K562 (cell line): ENCODE measurements at regions not wholly inside any gene's neighbourhood (a gene's known extent, or its start where the extent isn't known, plus 50 kb on each side); places are given as distances from the start of the nearest gene placed in this dataset.

Source experiments
- ATAC-seq: fragments of 200-7000 bp; cut with Tn5 transposase; 3 replicates; pipeline ENCODE4 v1.9.1; 2020; ENCODE audit warnings: moderate library complexity
- BruUV-seq: library from RNA; stranded (reverse); fragments of 400-500 nt; replicated peaks from 2 replicates; lab custom pipeline; 2021; lab: Mats Ljungman, UMichigan
- CTCF ChIA-PET: fragments of 300-600 bp; formaldehyde crosslinking; extraction: SDS; loops from one replicate; lab custom pipeline; 2021; ENCODE audit warnings: low intra/inter-chr PET ratio; lab: Yijun Ruan, JAX
- POLR2A ChIA-PET: fragments of 300-600, 350-650 bp; sonication (Branson Sonifier 250); formaldehyde crosslinking; extraction: SDS; loops from one replicate; lab custom pipeline; 2021; ENCODE audit warnings: antibody characterized with exemption, inconsistent platforms; lab: Yijun Ruan, JAX
- DNase-seq, 4 experiments: peaks; one replicate each; pipeline versions ENCODE4 v3.0.0 to v3.0.0-alpha.2; 2011 to 2018; ENCODE audit warnings: low spot score in 3 of 4, mixed read lengths in 3 of 4; ENCODE audit errors: extremely low read depth in 1 of 4
- FAIRE-seq: peaks from 2 replicates; lab custom pipeline; 2011; peaks lifted over from hg19 to GRCh38; lab: Jason Lieb, UNC
- H2AFZ ChIP-seq: 2 replicates; pipeline ENCODE4 v1.6.0; 2011; ENCODE audit warnings: low read depth, low read length, control low read depth, inconsistent platforms
- H3K27ac ChIP-seq: fragments of 200-600 bp; 3 replicates; pipeline ENCODE4 v1.8.0; 2011; ENCODE audit warnings: low read depth, mild to moderate bottlenecking, control low read depth, inconsistent platforms, low read length, moderate library complexity, mixed read lengths; ENCODE audit errors: extremely low read depth
- H3K27me3 ChIP-seq, 2 experiments: fragments of 300-600 bp in 1 of 2; 2 replicates in 1 of 2; 3 replicates in 1 of 2; pipeline versions ENCODE4 v1.6.0 to v1.8.0; 2011; ENCODE audit warnings: inconsistent platforms in 2 of 2, low read length in 2 of 2, mild to moderate bottlenecking in 1 of 2, mixed read lengths in 1 of 2, moderate library complexity in 1 of 2; ENCODE audit not compliant: control insufficient read depth in 2 of 2, insufficient read depth in 2 of 2
- H3K36me3 ChIP-seq: fragments of 300-600 bp; 3 replicates; pipeline ENCODE4 v1.8.0; 2011; ENCODE audit warnings: mild to moderate bottlenecking, low read length, inconsistent platforms; ENCODE audit not compliant: control insufficient read depth, insufficient read depth
- H3K4me1 ChIP-seq, 2 experiments: fragments of 200-600 bp in 1 of 2; replicated peaks in 1 of 2; 2 replicates in 1 of 2; 3 replicates in 1 of 2; pipeline versions ENCODE4 v1.5.1 to v1.8.0; 2011; ENCODE audit warnings: inconsistent platforms in 2 of 2, low read length in 2 of 2, mild to moderate bottlenecking in 1 of 2, mixed read lengths in 1 of 2, moderate library complexity in 1 of 2; ENCODE audit not compliant: control insufficient read depth in 2 of 2, insufficient read depth in 2 of 2
- H3K4me2 ChIP-seq: 2 replicates; pipeline ENCODE4 v1.6.1; 2011; ENCODE audit warnings: low read length, control low read depth, inconsistent platforms, mixed read lengths; ENCODE audit not compliant: insufficient read depth
- H3K4me3 ChIP-seq: fragments of 200-600 bp; sonication (generic), shearing (Covaris generic); 2 replicates; pipeline ENCODE4 v1.5.1; 2016; ENCODE audit warnings: control low read depth, inconsistent platforms
- H3K79me2 ChIP-seq: fragments of 200-600 bp; 3 replicates; pipeline ENCODE4 v1.8.0; 2011; ENCODE audit warnings: low read length, inconsistent platforms; ENCODE audit not compliant: control insufficient read depth, insufficient read depth
- H3K9ac ChIP-seq, 2 experiments: 2 replicates each; pipeline versions ENCODE4 v1.6.0 to v1.6.1; 2011; ENCODE audit warnings: low read depth in 2 of 2, low read length in 2 of 2, control low read depth in 1 of 2, inconsistent platforms in 1 of 2, mild to moderate bottlenecking in 1 of 2, mixed read lengths in 1 of 2; ENCODE audit not compliant: insufficient read depth in 1 of 2
- H3K9me1 ChIP-seq: one replicate; pipeline ENCODE4 v1.6.0; 2011; ENCODE audit warnings: inconsistent platforms, mild to moderate bottlenecking, low read length, moderate library complexity; ENCODE audit not compliant: control insufficient read depth, insufficient read depth
- H3K9me3 ChIP-seq: replicated peaks from 2 replicates; pipeline ENCODE4 v1.5.1; 2011; ENCODE audit warnings: low read depth, low read length, inconsistent platforms; ENCODE audit not compliant: control insufficient read depth, insufficient read depth
- H4K20me1 ChIP-seq: replicated peaks from 2 replicates; pipeline ENCODE4 v1.6.1; 2011; ENCODE audit warnings: low read length, inconsistent platforms, mixed read lengths; ENCODE audit not compliant: control insufficient read depth, insufficient read depth
- GABPB2 ChIP-seq: fragments of 250-450 bp; sonication (Bioruptor Pico); conservative IDR thresholded peaks from 2 replicates; pipeline ENCODE4 v1.5.1; 2021; ENCODE audit warnings: mild to moderate bottlenecking
- LARP7 ChIP-seq: fragments of 450-650 bp; IDR thresholded peaks from 2 replicates; pipeline ENCODE4 v1.6.1; 2016
- NBN ChIP-seq: fragments of 450-650 bp; IDR thresholded peaks from 2 replicates; pipeline ENCODE4 v1.6.1; 2016; ENCODE audit warnings: low read depth, mild to moderate bottlenecking
- NELFE ChIP-seq: IDR thresholded peaks from 2 replicates; pipeline ENCODE4 v1.6.1; 2011; ENCODE audit warnings: mild to moderate bottlenecking; ENCODE audit not compliant: insufficient read depth, insufficient read length
- POLR2B ChIP-seq: fragments of 450-650 bp; IDR thresholded peaks from 2 replicates; pipeline ENCODE4 v1.6.1; 2018; ENCODE audit warnings: low read depth; ENCODE audit not compliant: partially characterized antibody
- POLR2H ChIP-seq: IDR thresholded peaks from 2 replicates; pipeline ENCODE4 v1.6.1; 2016; ENCODE audit warnings: missing genetic modification characterization, low read depth, mild to moderate bottlenecking, control low read depth, missing compliant biosample characterization, moderate library complexity
- POU5F1 ChIP-seq: fragments of 150-350 bp; IDR thresholded peaks from 2 replicates; pipeline ENCODE4 v1.6.1; 2014; ENCODE audit warnings: borderline replicate concordance, low read length, low read depth, mild to moderate bottlenecking; ENCODE audit not compliant: partially characterized antibody
- SMAD4 ChIP-seq: fragments of 250-450 bp; sonication (Bioruptor Pico); conservative IDR thresholded peaks from 2 replicates; pipeline ENCODE4 v1.8.0; 2021; ENCODE audit warnings: inconsistent platforms, mild to moderate bottlenecking, moderate library complexity
- TAF9B ChIP-seq: fragments of 450-650 bp; IDR thresholded peaks from 2 replicates; pipeline ENCODE4 v1.6.1; 2018; ENCODE audit warnings: mild to moderate bottlenecking; ENCODE audit not compliant: partially characterized antibody
- ZNF584 ChIP-seq: fragments of 200-800 bp; sonication (Bioruptor generic); IDR thresholded peaks from 2 replicates; pipeline ENCODE4 v1.6.1; 2016; ENCODE audit warnings: low read depth, mild to moderate bottlenecking, missing genetic modification characterization, missing compliant biosample characterization
- ZNF76 ChIP-seq: fragments of 250-450 bp; sonication (Bioruptor Pico); IDR thresholded peaks from 2 replicates; pipeline ENCODE4 v1.4.0; 2020; ENCODE audit warnings: mild to moderate bottlenecking, moderate library complexity, borderline replicate concordance
- WGBS: fragments of 100-300 bp; shearing (Covaris generic); methylation state at CpG from one replicate; pipeline ENCODE4 v1.1.6; 2016; ENCODE audit warnings: low coverage, mixed read lengths; ENCODE audit not compliant: insufficient coverage; ENCODE audit errors: missing lambda C conversion rate; 5-methylcytosine and 5-hydroxymethylcytosine counted together
- in situ Hi-C: fragments of 300-500 bp; cut with MboI; formaldehyde crosslinking; loops from 4 replicates; pipeline ENCODE4 v1.15.0; 2018; ENCODE audit warnings: inconsistent platforms, mixed read lengths
- intact Hi-C: fragments of 100-400 bp; cut with micrococcal nuclease; formaldehyde crosslinking; loops from 2 replicates; pipeline ENCODE4 v1.14.2; 2022
- TF ChIP-seq, protein P1 (sequence below), 2 experiments: fragments of 450-650 bp; IDR thresholded peaks; 2 replicates each; pipeline ENCODE4 v1.6.1; 2018; ENCODE audit warnings: mild to moderate bottlenecking in 2 of 2, low read depth in 1 of 2; ENCODE audit not compliant: partially characterized antibody in 2 of 2
- TF ChIP-seq, protein P2 (sequence below): sonication (generic); formaldehyde crosslinking; IDR thresholded peaks from 2 replicates; pipeline ENCODE4 v1.8.0; 2022; ENCODE audit warnings: mild to moderate bottlenecking, missing genetic modification reagents

DNA sequence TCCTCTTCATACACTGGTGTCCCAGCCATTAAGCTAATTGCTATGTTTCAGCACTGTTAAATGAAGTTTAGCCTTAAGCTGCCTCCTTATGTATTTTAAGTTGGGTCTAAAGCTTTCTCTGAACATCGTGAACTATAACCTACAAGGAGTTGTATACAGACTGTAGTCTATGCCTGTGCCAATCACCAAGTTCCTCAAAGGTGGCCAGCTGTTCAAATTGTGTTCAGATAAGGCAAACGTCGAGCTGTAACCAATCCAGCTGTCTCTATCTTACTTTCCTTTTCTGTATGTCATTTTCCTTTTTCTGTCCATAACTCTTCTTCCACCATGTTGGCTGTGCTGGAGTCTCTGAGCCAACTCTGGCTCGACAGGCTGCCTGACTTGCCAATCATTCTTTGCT is 199.6 kb downstream of the OGFRL1 start (continued):
- TF ChIP-seq, protein P1, sequence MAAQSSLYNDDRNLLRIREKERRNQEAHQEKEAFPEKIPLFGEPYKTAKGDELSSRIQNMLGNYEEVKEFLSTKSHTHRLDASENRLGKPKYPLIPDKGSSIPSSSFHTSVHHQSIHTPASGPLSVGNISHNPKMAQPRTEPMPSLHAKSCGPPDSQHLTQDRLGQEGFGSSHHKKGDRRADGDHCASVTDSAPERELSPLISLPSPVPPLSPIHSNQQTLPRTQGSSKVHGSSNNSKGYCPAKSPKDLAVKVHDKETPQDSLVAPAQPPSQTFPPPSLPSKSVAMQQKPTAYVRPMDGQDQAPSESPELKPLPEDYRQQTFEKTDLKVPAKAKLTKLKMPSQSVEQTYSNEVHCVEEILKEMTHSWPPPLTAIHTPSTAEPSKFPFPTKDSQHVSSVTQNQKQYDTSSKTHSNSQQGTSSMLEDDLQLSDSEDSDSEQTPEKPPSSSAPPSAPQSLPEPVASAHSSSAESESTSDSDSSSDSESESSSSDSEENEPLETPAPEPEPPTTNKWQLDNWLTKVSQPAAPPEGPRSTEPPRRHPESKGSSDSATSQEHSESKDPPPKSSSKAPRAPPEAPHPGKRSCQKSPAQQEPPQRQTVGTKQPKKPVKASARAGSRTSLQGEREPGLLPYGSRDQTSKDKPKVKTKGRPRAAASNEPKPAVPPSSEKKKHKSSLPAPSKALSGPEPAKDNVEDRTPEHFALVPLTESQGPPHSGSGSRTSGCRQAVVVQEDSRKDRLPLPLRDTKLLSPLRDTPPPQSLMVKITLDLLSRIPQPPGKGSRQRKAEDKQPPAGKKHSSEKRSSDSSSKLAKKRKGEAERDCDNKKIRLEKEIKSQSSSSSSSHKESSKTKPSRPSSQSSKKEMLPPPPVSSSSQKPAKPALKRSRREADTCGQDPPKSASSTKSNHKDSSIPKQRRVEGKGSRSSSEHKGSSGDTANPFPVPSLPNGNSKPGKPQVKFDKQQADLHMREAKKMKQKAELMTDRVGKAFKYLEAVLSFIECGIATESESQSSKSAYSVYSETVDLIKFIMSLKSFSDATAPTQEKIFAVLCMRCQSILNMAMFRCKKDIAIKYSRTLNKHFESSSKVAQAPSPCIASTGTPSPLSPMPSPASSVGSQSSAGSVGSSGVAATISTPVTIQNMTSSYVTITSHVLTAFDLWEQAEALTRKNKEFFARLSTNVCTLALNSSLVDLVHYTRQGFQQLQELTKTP (IDR thresholded peaks at IDR 0.05; ENCODE audit: low read depth in 1 of 2, partially characterized antibody in 2 of 2): no peak
- TF ChIP-seq POLR2B (no peak), NBN (no peak), ZNF584 (CRISPR knock-in tag) (no peak), GABPB2 (CRISPR knock-in tag) (no peak), POLR2H (tag) (no peak), POU5F1 (no peak)
- TF ChIP-seq, all 486 proteins: peak for 0

DNA sequence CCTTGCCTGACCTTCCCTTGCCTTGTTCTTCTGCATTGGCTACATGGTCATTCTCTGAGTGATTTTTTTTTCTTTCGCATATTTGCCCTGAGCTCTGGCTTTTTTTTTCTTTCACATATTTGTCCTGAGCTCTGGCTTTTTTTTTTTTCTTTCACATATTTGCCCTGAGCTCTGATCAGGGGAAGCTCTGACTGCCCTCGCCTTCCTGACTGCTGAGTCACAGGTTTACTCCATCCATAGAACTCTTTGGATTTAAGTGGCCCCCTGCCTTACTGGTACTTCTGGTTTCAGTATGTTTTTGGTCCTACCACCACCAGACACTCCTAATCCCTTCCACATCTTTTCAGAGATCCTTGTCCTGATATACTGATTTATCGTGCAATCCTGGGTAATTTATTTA is 201.1 kb downstream of the OGFRL1 start:
- Histone ChIP-seq H3K4me1 (no peaks in the 10 kb centered on the region), H3K27ac (no peak overlapping the region), H3K4me2 (no peak overlapping the region), H3K9me1 (no peaks in the 10 kb centered on the region), H3K36me3 (no peaks in the 10 kb centered on the region), H3K79me2 (no peaks in the 10 kb centered on the region), H3K27me3 (no peaks in the 10 kb centered on the region), H3K9ac (no peak overlapping the region), H2AFZ (no peak overlapping the region), H4K20me1 (no peaks in the 10 kb centered on the region), H3K4me3 (no peak overlapping the region), H3K9me3 (no peaks in the 10 kb centered on the region)
- BruUV-seq: no TSS peak
- ATAC-seq (no peak), DNase-seq (no peak), FAIRE-seq (no peak)
- intact Hi-C loops (no loop called here), in situ Hi-C loops (no loop called here)
- ChIA-PET CTCF (no interaction called here), POLR2A (no interaction called here)
- WGBS: 3% methylated on average over 3 of the region's 3 CpGs
- TF ChIP-seq LARP7 (no peak), SMAD4 (CRISPR knock-in tag) (no peak), NELFE (no peak), ZNF76 (CRISPR knock-in tag) (no peak), TAF9B (no peak)
- TF ChIP-seq, protein P2, sequence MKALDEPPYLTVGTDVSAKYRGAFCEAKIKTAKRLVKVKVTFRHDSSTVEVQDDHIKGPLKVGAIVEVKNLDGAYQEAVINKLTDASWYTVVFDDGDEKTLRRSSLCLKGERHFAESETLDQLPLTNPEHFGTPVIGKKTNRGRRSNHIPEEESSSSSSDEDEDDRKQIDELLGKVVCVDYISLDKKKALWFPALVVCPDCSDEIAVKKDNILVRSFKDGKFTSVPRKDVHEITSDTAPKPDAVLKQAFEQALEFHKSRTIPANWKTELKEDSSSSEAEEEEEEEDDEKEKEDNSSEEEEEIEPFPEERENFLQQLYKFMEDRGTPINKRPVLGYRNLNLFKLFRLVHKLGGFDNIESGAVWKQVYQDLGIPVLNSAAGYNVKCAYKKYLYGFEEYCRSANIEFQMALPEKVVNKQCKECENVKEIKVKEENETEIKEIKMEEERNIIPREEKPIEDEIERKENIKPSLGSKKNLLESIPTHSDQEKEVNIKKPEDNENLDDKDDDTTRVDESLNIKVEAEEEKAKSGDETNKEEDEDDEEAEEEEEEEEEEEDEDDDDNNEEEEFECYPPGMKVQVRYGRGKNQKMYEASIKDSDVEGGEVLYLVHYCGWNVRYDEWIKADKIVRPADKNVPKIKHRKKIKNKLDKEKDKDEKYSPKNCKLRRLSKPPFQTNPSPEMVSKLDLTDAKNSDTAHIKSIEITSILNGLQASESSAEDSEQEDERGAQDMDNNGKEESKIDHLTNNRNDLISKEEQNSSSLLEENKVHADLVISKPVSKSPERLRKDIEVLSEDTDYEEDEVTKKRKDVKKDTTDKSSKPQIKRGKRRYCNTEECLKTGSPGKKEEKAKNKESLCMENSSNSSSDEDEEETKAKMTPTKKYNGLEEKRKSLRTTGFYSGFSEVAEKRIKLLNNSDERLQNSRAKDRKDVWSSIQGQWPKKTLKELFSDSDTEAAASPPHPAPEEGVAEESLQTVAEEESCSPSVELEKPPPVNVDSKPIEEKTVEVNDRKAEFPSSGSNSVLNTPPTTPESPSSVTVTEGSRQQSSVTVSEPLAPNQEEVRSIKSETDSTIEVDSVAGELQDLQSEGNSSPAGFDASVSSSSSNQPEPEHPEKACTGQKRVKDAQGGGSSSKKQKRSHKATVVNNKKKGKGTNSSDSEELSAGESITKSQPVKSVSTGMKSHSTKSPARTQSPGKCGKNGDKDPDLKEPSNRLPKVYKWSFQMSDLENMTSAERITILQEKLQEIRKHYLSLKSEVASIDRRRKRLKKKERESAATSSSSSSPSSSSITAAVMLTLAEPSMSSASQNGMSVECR (CRISPR knock-in tag): no peak
